ENCODE measurements at regions not wholly inside any gene's neighbourhood (a gene's known extent, or its start where the extent isn't known, plus 50 kb on each side); places are given as distances from the start of the nearest gene placed in this dataset.

DNA sequence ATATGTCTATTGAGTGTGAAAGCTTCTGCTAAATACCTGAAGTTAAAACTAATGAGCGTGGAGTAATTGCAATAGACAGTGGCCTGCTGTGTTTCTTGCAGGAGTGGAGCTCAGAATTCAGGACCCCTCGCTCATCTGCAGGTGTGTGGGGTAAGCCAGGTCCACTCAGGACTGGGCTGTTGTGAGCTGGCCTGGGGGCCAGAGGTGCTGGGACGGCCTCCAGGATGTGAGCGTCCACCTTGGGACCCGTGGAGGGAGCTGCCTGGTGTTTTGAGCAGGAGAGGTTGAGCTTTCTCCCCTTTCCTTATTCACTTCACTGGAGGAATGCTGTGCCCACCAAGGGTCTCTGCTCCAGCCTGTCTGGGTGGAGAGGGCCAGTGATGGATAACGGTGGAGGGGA lies 681.2 kb downstream of the BRD1 start:
- H3K4me3 ChIP-seq (ENCODE audit: low read depth, low read length): no peak overlapping the region
- TF ChIP-seq, protein P1, sequence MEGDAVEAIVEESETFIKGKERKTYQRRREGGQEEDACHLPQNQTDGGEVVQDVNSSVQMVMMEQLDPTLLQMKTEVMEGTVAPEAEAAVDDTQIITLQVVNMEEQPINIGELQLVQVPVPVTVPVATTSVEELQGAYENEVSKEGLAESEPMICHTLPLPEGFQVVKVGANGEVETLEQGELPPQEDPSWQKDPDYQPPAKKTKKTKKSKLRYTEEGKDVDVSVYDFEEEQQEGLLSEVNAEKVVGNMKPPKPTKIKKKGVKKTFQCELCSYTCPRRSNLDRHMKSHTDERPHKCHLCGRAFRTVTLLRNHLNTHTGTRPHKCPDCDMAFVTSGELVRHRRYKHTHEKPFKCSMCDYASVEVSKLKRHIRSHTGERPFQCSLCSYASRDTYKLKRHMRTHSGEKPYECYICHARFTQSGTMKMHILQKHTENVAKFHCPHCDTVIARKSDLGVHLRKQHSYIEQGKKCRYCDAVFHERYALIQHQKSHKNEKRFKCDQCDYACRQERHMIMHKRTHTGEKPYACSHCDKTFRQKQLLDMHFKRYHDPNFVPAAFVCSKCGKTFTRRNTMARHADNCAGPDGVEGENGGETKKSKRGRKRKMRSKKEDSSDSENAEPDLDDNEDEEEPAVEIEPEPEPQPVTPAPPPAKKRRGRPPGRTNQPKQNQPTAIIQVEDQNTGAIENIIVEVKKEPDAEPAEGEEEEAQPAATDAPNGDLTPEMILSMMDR (conservative IDR thresholded peaks at IDR 0.05; ENCODE audit: low read depth, low read length): no peak
- no peak for DNase-seq (ENCODE audit: low read depth)

DNA sequence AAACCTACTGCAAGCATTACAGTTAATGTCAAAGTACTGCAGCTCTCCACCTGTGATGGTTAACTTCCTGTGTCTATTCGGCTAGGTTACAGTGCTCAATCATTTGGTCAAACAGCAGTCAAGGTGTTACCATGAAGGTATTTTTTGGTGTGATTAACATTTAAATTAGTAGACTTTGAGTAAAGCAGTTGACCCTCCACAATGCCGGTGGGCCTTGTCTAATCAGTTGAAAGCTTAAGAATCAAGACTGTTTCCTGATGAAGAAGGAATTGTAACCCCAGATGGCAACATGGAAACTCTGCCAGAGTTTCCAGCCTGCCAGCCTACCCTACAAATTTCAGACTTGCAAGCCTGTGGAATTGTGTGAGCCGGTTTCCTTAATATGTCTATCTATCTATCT lies 683.9 kb downstream of the BRD1 start:
- DNase-seq (ENCODE audit: low read depth): no peak
- H3K4me3 ChIP-seq (ENCODE audit: low read depth, low read length): no peak overlapping the region
- TF ChIP-seq, protein P1 (conservative IDR thresholded peaks at IDR 0.05; ENCODE audit: low read depth, low read length): no peak

GRCh38 chr22:49142891-49143290 lies 684.8 kb downstream of the BRD1 start:
- TF ChIP-seq, protein P1 (conservative IDR thresholded peaks at IDR 0.05; ENCODE audit: low read depth, low read length): no peak
- H3K4me3 ChIP-seq (ENCODE audit: low read depth, low read length): no peak overlapping the region
- DNase-seq (ENCODE audit: low read depth): no peak

GRCh38 chr22:49142296-49142695 lies 685.4 kb downstream of the BRD1 start:
- no peak for DNase-seq (ENCODE audit: low read depth)
- TF ChIP-seq, protein P1 (conservative IDR thresholded peaks at IDR 0.05; ENCODE audit: low read depth, low read length): no peak
- H3K4me3 ChIP-seq (ENCODE audit: low read depth, low read length): no peak overlapping the region

GRCh38 chr22:49141761-49142160 lies 685.9 kb downstream of the BRD1 start:
- TF ChIP-seq, protein P1 (conservative IDR thresholded peaks at IDR 0.05; ENCODE audit: low read depth, low read length): no peak
- no peak for DNase-seq (ENCODE audit: low read depth)
- H3K4me3 ChIP-seq (ENCODE audit: low read depth, low read length): no peak overlapping the region

DNA sequence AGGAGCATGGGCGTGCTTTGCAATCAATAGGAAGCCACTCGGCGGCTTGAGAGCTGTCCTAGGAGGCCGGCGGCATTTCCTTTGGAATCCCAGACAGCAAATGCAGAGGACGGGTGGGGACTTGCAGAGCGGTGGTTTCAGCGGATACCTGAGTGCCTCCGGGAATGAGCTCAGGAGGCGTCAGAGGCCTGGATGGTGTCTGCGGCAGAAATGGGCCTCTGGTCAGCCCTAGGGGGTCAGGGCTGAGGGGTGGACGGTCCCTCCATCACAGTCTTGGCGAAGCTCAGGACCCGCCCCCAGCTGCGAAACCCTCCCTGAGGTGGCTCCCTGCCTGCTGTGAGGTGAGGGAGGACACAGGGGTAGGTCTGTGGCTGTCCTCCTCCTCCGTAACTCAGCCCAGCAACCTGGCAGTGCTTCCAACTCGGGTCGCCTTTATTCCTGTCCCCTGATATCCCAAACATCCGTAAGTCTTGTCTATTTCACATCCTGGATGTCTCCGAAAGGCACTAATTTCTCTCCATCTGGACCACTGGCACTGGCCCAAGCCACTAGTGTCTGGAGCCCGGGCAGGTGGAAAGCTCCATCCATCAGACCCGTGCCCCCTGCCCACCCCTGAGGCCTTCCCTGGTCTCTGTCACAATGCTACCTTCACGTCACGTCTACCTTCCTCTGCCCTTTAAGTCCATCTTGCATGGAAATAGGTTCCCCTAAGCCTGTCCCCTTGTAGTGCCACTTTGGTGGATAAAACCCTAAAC lies 686.6 kb downstream of the BRD1 start:
- TF ChIP-seq, protein P1 (conservative IDR thresholded peaks at IDR 0.05; ENCODE audit: low read depth, low read length): no peak
- DNase-seq (ENCODE audit: low read depth): no peak
- H3K4me3 ChIP-seq (ENCODE audit: low read depth, low read length): no peak overlapping the region
